Esophagus muscularis mucosa (tissue), 3 donors: ENCODE measurements at regions not wholly inside any gene's neighbourhood (a gene's known extent, or its start where the extent isn't known, plus 50 kb on each side); places are given as distances from the start of the nearest gene placed in this dataset.

ENCODE experiments used
- POLR2A ChIP-seq: fragments of 450-650 bp; IDR thresholded peaks from one replicate; pipeline ENCODE4 v1.6.1; 2017; ENCODE audit warnings: antibody characterized with exemption, moderate library complexity, mild to moderate bottlenecking, low read depth
- TF ChIP-seq, protein P1 (sequence below), 3 experiments: fragments of 200-600 bp in 2 of 3; fragments of 450-650 bp in 1 of 3; sonication (generic) in 2 of 3; IDR thresholded peaks; one replicate each; pipeline ENCODE4 v1.5.1; 2017 to 2019; ENCODE audit warnings: antibody characterized with exemption in 3 of 3, mild to moderate bottlenecking in 2 of 3, moderate library complexity in 1 of 3

DNA sequence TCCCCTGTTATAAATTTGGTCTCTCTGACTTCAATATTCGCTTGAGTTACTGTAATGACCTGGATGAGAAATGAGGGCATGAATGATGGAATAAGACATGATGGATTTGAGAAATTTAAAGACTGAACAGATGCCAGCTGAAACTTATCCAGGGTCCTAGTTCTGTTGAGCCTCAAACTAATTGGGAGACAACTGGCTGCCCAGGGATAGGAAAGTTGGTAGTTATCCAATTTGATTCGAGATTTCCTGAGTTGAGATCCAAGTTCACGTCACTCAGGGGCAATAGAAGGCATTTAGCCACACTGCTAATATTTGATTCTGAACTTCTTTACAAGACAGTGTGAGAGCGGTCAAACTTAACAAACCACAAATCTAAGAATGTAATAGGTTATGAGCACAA is 159.0 kb upstream of the CXCL13 start:
- no peak for TF ChIP-seq POLR2A
- TF ChIP-seq, protein P1, sequence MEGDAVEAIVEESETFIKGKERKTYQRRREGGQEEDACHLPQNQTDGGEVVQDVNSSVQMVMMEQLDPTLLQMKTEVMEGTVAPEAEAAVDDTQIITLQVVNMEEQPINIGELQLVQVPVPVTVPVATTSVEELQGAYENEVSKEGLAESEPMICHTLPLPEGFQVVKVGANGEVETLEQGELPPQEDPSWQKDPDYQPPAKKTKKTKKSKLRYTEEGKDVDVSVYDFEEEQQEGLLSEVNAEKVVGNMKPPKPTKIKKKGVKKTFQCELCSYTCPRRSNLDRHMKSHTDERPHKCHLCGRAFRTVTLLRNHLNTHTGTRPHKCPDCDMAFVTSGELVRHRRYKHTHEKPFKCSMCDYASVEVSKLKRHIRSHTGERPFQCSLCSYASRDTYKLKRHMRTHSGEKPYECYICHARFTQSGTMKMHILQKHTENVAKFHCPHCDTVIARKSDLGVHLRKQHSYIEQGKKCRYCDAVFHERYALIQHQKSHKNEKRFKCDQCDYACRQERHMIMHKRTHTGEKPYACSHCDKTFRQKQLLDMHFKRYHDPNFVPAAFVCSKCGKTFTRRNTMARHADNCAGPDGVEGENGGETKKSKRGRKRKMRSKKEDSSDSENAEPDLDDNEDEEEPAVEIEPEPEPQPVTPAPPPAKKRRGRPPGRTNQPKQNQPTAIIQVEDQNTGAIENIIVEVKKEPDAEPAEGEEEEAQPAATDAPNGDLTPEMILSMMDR (IDR thresholded peaks at IDR 0.05) = no peak
